ENCODE measurements at regions not wholly inside any gene's neighbourhood (a gene's known extent, or its start where the extent isn't known, plus 50 kb on each side); places are given as distances from the start of the nearest gene placed in this dataset.
"Not testable (repeated sequence)": the region's sequence is repeated elsewhere in the genome, so short reads cannot be mapped to it uniquely, and the experiment has no call there.

GRCh38 chr4:183044924-183045640 lies 54.0 kb upstream of the WWC2 start:
- DNase-seq = not testable (repeated sequence)

- no peak for DNase-seq
These were observed 60.6 kb upstream of the WWC2 start for GRCh38 chr4:183038436-183038835.

DNA sequence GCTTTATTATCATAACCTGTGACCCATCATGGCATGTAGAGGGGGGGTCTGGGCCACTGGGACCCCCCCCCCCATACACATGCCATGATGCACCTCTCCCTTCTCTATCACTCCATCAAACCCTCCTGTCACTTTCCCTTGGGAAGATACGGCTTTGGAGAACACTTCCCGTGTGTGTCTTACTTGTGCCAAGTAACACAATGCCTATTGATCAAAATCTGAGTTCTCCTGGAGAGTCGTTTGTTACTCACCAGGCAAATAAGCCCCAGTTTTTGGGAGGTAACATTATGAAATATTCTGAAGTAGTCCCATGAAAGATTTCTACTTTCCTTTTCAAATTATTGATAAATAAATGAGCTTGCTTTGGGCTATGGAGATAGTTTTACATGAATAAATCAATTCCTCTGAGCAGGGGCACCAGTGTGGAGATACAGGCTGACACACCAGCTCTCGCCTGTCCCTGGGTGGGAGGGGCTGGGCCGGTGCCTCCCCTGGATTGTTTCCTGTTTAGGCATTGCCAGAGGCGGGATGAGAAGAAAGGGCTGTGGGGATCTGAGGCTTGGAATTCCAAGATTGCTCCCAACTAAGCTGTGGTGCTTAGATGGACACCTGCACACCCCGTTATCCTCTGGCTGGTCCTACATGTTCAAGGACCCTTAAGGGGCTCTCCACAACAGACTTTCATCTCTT lies 63.2 kb upstream of the WWC2 start:
- no peak for DNase-seq

DNA sequence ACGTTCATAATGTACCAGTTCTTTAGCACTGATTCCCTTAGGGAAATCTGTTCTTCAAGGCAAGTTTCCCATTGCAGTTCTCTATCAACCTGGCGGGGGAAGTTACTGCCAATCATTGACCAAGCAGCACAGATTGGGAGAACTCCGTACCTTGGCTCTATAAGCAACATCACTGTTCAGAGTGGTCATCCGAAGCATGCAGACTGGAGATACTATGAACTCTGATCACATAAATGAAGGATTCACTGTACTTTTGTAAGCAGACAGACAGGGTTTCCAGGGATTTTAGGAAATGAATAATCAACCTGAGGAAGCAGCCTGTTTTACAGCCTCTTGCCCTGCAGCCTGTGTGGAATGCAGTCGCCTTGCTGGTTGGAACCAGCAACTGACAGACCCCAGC lies 63.8 kb upstream of the WWC2 start:
- no peak for DNase-seq

- no peak for DNase-seq
These were observed 68.2 kb upstream of the WWC2 start for GRCh38 chr4:183030823-183031222.

- no peak for DNase-seq
These were observed 68.7 kb upstream of the WWC2 start for GRCh38 chr4:183030309-183030708.

DNA sequence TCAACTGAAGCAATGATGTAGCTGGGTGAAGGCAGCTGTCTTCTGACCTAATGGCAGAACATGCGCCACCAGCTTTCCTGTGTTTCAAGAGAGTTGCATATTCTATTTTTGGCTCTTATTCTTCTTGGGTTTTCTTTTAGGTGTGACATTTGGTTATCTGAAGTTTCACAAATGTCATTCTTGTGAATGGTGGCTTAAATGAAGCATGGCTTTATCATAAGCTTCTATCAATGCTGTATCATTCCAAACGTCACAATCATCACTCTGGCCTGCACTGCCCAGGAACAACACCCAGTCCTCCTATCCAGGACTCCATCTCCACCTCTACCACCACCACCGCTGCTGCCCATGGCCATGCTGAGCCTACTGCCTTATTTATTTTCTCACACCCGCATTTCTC lies 69.7 kb upstream of the WWC2 start:
- no peak for DNase-seq

GRCh38 chr4:183026701-183027100 lies 72.4 kb upstream of the WWC2 start:
- no peak for DNase-seq

DNA sequence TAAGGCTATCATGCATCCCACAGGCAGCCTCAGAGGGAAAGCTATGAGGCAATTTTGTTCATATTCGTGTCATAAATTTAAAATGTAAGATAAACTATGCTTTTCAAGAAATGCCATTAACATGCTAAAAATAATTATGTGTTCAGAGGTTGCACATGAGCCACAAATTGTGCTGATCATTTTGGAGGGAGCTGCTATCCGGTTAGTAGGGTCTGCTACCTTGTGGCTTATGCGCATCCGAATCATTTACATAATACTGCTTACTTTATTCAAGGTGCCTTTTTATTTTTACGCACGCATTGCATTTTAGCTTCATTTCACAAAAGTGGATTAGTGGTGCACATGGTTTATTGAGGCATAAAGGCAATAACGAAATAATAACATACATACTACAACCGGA lies 76.4 kb upstream of the WWC2 start:
- no peak for DNase-seq

DNA sequence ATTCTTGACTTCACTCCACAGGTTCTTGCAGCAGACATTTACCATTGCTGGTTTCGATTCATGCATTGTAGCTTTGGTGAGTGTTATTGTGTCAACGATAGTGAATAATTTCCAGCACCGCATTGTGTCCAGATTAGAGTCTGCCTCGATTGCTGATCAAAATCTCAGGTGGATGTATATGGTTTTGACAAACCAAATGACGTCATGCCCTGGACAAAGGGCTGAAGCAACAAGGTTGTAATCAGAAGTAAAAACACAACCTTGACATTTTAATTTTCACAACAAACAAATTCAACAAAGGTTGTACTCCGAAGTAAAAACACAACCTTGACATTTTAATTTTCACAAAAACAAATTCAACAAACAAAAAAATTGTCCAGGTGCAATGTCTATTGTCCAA lies 81.1 kb upstream of the WWC2 start:
- no peak for DNase-seq

DNA sequence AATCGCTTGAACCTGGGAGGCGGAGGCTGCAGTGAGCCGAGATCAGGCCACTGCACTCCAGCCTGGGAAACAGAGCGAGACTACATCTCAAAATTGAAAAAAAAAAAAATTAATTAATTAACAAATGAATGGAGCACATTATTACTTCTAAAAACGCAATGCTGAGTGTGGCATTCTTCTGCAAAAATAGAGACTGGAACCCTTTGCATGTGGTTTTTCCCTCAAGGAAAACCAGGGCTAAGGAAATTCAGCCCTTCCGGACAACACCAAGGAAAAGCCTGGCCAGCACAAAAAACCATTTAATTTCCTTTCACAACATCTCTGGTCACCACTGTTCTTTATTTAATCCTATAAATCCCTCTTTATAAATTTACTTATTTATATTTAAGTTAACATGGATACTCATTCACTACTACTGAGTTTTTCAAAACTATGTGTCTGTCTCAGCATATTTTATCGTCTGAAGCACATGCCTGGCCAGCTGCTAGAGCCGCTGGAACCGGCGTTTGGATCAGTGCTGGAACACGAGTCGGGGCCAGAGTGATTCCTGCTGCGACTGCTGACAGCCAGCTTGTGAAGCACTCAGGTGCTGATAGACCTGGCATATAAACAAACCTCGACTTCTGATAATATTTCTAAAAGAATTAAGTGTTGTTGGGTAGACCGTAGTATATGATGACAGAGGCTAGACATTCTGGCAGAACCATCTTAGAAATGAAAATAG lies 84.5 kb upstream of the WWC2 start:
- DNase-seq = peak; percentile 42

DNA sequence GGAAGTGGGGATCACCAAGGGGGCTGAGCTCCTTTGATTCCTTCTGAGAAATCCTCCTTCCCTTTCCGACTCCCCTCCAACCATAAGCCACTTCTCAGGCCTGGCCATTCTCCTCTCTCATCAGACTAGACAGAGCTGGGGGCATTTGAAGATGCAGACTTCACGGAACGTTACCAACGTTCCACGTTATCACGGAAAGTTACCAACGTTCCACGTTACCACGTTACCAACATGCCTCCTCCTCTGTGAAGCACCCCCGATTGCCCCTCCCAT lies 85.4 kb upstream of the WWC2 start:
- no peak for DNase-seq

DNA sequence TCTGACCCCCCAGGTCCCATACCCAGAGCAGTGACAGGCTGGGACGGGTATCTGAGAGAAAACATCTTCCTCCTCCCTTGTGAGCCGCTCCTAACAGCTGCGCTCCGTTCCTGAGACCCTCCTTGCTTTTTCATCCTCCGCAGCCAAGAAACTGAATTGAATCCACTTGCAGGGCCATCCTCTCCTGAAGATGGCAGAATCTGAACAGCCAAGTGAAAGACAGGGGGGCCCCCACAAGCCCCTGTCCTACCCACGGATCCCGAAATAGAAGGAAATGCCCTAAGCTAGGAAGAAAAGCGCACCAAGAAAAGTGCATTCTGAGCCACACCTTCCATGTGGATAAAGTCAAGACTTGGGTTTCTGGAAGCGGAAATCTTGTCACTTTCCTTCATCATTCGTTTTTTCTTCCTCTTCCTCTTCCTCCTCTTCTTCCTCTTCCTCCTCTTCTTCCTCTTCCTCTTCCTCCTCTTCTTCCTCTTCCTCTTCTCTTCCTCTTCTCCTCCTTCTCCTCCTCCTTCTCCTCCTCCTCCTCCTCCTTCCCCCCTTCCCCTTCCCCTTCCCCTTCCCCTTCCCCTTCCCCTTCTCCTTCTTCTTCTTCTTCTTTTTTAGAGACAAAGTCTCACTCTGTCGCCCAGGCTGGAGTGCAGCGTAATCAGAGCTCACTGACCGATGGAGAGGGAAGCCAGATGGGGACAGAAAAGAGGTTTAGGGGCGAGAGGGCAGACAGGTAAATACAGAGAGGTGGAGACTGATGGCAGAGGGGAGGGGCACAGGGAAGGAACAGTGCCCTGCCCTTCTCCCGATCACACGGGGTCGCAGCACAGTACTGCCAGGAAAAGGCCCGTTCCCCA lies 86.0 kb upstream of the WWC2 start:
- no peak for DNase-seq

GRCh38 chr4:183011213-183011907 lies 87.7 kb upstream of the WWC2 start:
- no peak for DNase-seq

- DNase-seq = no peak
These were observed 90.6 kb upstream of the WWC2 start for GRCh38 chr4:183008492-183008891.

DNA sequence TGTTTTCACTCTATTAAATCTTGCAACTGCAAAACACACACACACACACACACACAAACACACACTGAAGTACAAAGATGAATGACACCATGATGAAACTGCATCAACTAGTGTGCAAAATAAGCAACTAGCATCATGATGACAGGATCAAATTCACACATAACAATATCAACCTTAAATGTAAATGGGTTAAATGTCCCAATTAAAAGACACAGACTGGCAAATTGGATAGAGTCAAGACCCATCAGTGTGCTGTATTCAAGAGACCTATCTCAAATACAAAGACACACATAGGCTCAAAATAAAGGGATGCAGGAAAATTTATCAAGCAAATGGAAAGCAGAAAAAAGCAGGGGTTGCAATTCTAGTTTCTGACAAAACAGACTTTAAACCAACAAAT lies 87.2 kb upstream of the DCTD start:
- not testable (repeated sequence) for DNase-seq

DNA sequence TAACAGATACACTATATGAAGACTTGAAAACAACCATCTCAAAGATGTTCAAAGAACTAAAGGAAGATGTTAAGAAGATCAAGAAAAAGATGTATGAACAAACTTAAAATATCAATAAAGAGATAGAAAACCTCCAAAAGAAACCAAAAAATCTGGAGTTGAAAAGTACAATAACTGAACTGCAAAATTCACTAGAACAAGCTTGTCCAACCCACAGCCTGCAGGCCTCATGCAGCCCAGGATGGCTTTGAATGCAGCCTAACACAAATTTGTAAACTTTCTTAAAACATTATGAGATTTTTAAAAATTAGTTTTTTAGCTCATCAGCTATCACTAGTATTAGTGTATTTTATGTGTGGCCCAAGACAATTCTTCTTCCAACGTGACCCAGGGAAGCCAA lies 77.0 kb upstream of the DCTD start:
- DNase-seq = no peak

DNA sequence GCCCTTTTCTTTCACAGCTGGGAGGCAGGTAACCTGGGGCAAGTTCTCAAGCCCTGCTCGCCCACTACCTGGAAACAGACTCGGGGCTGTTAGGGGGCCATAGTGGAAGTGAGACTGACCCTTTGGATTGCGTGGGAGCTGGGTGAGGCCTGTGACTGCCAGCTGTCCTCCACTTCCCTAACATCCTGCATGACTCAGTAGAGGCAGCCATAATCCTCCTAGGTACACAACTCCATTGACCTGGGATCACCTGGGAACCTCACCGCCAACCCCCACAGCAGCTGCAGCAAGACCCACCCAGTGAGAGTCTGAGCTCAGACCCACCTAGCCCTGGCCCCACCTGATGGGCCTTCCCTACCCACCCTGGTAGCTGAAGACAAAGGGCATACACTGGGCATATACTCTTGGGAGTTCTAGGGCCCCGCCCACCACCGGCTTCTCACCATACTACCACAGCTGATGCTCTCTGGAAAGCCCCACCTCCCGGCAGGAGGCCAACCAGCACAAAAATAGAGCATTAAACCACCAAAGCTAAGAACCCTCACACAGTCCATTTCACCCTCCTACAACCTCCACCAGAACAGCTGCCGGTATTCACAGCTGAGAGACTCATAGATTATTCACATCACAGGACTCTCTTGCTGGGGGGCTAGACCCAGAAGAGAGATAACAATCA lies 61.1 kb upstream of the DCTD start:
- DNase-seq = no peak

- no peak for DNase-seq
These were observed 58.6 kb upstream of the DCTD start for GRCh38 chr4:182975806-182976205.

GRCh38 chr4:182973941-182974340 lies 56.8 kb upstream of the DCTD start:
- no peak for DNase-seq

GRCh38 chr4:182973511-182973911 lies 56.3 kb upstream of the DCTD start:
- DNase-seq = peak; percentile 21

DNA sequence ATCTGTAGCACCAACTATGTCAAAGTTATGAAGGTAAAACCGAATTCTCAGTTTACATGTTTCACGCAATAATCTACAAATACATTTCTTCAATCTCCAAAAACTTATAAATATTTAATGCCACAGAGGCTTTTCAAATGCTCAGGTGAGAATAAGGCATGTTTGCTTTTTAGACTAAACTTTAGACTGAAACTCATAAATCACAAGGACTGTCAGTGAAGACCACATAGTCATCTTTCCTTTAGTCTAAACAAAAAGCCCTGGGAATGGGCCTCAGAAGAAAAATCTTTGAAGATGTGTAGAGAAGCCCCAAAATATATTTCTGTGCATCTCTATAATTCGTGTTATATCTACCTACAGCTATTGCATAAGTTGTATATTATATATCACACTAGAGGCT lies 54.5 kb upstream of the DCTD start:
- no peak for DNase-seq

Data from hindlimb muscle (tissue), 1 donor.